ENCODE measurements at regions not wholly inside any gene's neighbourhood (a gene's known extent, or its start where the extent isn't known, plus 50 kb on each side); places are given as distances from the start of the nearest gene placed in this dataset.
"Not testable (repeated sequence)": the region's sequence is repeated elsewhere in the genome, so short reads cannot be mapped to it uniquely, and the experiment has no call there.

GRCh38 chr13:31385540-31385939 is 185.8 kb downstream of the B3GLCT start:
- DNase-seq, result no peak
- intact Hi-C loops (cut with DNase I), result no loop called here

DNA sequence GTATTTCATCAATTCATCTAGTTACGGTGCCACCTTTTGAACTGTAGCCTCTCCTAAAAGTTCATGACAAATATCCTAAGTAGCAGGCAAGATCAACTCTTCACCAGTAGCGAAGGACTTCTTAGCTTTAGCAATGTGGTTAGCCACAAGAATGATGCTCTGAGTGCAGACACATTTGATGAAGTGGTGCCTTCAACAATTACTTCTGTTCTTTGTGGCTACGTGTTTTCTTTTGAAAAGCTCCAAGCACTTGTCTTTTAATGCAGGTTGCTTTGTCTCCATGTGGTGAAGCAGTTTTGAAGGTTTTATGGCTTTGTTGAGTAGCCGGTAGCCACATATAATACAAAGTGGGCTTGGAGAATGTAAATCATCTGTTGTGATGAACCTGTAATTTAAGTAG is 194.7 kb downstream of the B3GLCT start:
- intact Hi-C loops (cut with DNase I), result no loop called here
- DNase-seq, result no peak

GRCh38 chr13:31395090-31395489 is 195.3 kb downstream of the B3GLCT start:
- intact Hi-C loops (cut with DNase I), result no loop called here
- DNase-seq, result no peak

DNA sequence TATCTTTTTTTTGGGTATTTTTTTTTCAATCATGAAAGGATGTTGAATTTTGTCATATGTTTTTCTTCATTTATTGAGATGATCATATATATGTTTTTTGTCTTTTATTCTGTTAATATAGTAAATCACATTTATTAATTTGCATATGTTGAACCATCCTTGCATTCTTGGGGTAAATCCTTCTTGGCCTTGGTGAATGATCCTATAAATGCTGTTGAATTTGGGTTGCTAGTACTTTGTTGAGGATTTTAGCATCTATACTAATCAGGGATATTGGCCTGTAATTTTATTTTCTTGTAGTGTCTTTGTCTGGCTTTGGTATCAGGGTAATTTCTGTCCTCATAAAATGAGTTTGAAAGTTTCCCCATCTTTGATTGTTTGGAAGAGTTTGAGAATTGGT is 199.9 kb downstream of the B3GLCT start:
- no peak for DNase-seq
- intact Hi-C loops (cut with DNase I), result no loop called here

- intact Hi-C loops (cut with DNase I); DNase-seq: not testable (repeated sequence)
Measured at GRCh38 chr13:31403711-31404110, 203.9 kb downstream of the B3GLCT start.

GRCh38 chr13:31408927-31409326 is 209.2 kb downstream of the B3GLCT start:
- intact Hi-C loops (cut with DNase I), result no loop called here
- DNase-seq, result no peak

GRCh38 chr13:31409678-31410356 is 210.0 kb downstream of the B3GLCT start:
- no peak for DNase-seq
- intact Hi-C loops (cut with DNase I), result no loop called here

DNA sequence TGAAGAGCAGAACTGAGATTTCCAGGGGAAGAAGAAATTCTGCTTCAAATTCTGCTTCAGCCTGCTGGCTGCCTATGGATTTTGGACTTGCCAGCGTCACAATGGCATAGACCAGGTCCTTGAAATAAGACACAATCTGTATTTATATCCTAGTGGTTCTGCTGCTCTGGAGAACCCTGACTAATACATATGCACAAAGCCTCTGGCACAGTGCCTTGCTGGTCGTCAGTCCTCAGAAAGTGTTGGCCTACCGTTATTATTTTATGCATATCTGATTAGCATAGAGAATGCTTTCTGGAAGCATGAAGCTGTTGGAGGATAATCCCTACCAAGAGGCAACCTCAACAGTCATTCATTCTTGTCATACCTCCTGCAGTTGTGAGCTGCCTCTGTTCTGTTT is 213.7 kb downstream of the B3GLCT start:
- DNase-seq, result no peak
- intact Hi-C loops (cut with DNase I), result no loop called here

- DNase-seq, result no peak
- intact Hi-C loops (cut with DNase I), result no loop called here
Measured at GRCh38 chr13:31416066-31416465, 216.3 kb downstream of the B3GLCT start.

GRCh38 chr13:31418186-31418585 is 218.4 kb downstream of the B3GLCT start:
- DNase-seq, result peak in 4 of 10 donors; percentile 16 to 82 (median 52)
- intact Hi-C loops (cut with DNase I), result no loop called here

GRCh38 chr13:31421756-31422155 is 222.0 kb downstream of the B3GLCT start:
- intact Hi-C loops (cut with DNase I), result loop anchor here (5.0 kb wide), 1 partner anchor 244 kb away; no protein-coding TSS in a partner anchor
- DNase-seq, result no peak

DNA sequence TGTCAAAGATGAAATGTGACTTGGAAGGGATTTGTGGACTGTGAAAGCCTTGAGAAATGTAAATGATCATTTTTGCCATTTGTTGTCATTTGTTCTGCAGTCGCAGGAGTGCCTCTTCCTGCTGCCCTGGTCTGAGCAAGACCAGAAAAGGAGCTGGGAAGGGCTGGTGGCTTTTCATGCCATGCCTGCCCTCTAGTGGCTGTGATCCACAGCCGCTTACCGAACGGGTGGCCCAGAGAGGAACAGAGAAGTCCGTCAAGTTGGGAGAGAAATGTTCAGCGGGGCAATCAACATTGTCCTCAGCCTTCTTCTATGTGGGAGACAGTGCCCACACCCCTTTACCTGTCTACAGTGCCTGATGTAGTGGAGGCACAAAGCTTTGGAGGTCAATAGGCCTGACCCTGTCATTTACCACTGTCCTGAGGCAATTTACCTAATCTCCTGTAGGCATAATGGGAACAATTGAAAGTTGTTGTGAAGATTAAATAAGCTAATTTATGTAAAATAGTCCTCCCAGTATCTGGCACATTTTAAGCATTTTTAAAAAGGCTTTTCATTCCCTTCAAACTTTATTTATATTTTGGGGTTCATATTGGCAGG is 224.5 kb downstream of the B3GLCT start:
- peak; percentile 58 to 97 (median 76) for DNase-seq
- intact Hi-C loops (cut with DNase I), result loop anchor here (1.0 to 5.0 kb wide), 2 partner anchors 188 to 247 kb away; no protein-coding TSS in a partner anchor

- intact Hi-C loops (cut with DNase I), result no loop called here
- DNase-seq, result no peak
Measured at GRCh38 chr13:31426395-31426794, 226.6 kb downstream of the B3GLCT start.

GRCh38 chr13:31427151-31428100 is 227.7 kb downstream of the B3GLCT start:
- intact Hi-C loops (cut with DNase I), result no loop called here
- no peak for DNase-seq

GRCh38 chr13:31431722-31432137 is 232.0 kb downstream of the B3GLCT start:
- intact Hi-C loops (cut with DNase I), result loop anchor here (2.0 to 5.0 kb wide), 2 partner anchors 311 to 371 kb away; no protein-coding TSS in a partner anchor
- peak in 6 of 10 donors; percentile 14 to 80 (median 39) for DNase-seq

GRCh38 chr13:31433207-31433606 is 233.4 kb downstream of the B3GLCT start:
- DNase-seq, result no peak
- intact Hi-C loops (cut with DNase I), result loop anchor here (5.0 kb wide), 1 partner anchor 309 kb away; no protein-coding TSS in a partner anchor

DNA sequence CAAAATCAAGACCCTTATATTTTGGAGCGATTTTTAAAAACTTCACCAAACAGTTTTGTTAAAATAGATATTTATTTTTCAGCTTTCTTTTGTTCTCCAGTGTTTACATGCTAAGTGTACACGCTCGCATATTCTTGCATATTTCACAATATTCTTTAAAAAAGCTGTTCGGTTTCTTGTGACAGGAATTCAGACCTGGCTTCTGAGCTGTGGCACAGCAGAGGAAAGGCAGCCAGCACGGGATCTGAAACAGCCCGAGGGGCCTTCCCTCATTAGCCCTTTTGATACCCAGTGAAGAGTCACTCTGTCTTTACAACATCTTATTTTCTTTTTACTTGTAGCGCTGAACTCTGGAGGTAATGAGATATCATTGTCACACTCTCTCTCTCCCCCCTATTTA is 234.0 kb downstream of the B3GLCT start:
- intact Hi-C loops (cut with DNase I), result loop anchor here (5.0 kb wide), 1 partner anchor 309 kb away; no protein-coding TSS in a partner anchor
- no peak for DNase-seq

DNA sequence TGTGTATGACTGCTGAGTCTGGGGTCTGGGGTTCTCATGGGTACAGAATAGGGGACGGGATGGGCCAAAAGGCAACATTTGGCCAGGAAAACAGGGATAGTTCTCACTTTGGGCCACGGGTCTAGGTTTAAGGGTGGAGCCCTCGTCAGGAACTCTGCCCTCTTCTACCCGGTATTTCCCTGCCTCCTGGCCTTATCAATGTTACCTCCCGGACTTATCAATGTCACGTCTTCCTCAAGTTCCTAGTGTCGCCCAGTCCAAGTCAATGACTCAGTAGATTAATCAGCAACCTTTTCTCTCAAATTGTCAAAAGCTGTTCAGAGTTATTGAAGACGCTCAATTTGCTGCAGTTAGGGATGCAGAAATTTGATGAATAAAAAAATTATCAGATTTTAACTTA is 234.8 kb downstream of the B3GLCT start:
- intact Hi-C loops (cut with DNase I), result loop anchor here (5.0 kb wide), 1 partner anchor 308 kb away; no protein-coding TSS in a partner anchor
- DNase-seq, result no peak

DNA sequence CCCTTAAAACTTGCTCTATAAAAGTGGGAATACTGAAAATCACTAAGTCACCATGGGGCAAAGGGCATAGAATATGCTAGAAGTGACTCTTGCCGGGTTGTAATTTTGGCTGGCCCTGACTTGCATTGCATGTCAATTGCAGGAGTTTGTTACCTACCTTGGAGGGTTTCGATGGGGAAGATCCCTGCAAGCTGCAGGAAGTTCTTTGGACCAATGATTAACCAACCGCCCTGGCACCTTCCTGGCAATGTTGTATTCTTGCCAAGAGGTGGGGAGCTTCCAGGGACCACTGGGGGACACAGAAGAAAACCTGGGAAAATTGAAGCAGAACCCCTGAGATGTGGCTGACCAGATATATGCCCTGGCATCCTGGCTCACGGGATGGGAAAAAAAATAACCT is 235.8 kb downstream of the B3GLCT start:
- intact Hi-C loops (cut with DNase I), result no loop called here
- DNase-seq, result no peak

GRCh38 chr13:31436478-31436877 is 236.7 kb downstream of the B3GLCT start:
- intact Hi-C loops (cut with DNase I), result no loop called here
- no peak for DNase-seq

DNA sequence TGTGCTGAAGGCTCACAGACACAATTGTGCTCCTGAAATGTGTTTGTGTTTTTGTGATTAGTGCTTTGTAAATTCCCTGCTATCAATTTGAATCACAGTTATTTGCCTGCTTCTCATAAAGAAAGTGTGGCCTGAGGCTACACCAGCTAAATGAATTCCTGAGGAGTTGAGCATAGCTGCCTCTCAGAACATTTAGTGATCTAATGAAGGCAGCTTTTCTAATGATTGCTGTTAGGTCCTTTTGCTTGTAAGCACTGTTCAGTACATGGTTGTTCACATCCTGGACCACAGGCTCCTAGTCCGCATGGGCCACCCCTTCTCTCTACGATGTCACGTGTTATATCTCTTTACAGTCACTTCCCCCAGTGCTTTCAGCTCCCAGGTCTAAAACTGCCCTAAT is 238.2 kb downstream of the B3GLCT start:
- intact Hi-C loops (cut with DNase I), result no loop called here
- no peak for DNase-seq
